ENCODE measurements at regions not wholly inside any gene's neighbourhood (a gene's known extent, or its start where the extent isn't known, plus 50 kb on each side); places are given as distances from the start of the nearest gene placed in this dataset.
"Not testable (repeated sequence)": the region's sequence is repeated elsewhere in the genome, so short reads cannot be mapped to it uniquely, and the experiment has no call there.

- DNase-seq (ENCODE audit: insufficient read length, low spot score) (no peak), FAIRE-seq (no peak)
- TF ChIP-seq POLR2A (IDR thresholded peaks at IDR 0.05; ENCODE audit: low read depth, low read length) = no peak
Measured at GRCh38 chr13:111005808-111006505, 91.1 kb upstream of the ANKRD10 start.

GRCh38 chr13:111005364-111005763 is 90.5 kb upstream of the ANKRD10 start:
- FAIRE-seq (peak; percentile 87), DNase-seq (ENCODE audit: insufficient read length, low spot score) (peak; percentile 43)
- TF ChIP-seq POLR2A (IDR thresholded peaks at IDR 0.05; ENCODE audit: low read depth, low read length) = no peak

- FAIRE-seq = no peak
- no peak for DNase-seq (ENCODE audit: insufficient read length, low spot score)
- TF ChIP-seq POLR2A (IDR thresholded peaks at IDR 0.05; ENCODE audit: low read depth, low read length) = no peak
Measured at GRCh38 chr13:111004444-111004843, 89.6 kb upstream of the ANKRD10 start.

GRCh38 chr13:111001636-111002035 is 86.8 kb upstream of the ANKRD10 start:
- FAIRE-seq (no peak), DNase-seq (ENCODE audit: insufficient read length, low spot score) (no peak)
- TF ChIP-seq POLR2A (IDR thresholded peaks at IDR 0.05; ENCODE audit: low read depth, low read length) = no peak

- no peak for DNase-seq (ENCODE audit: insufficient read length, low spot score)
- TF ChIP-seq POLR2A (IDR thresholded peaks at IDR 0.05; ENCODE audit: low read depth, low read length) = no peak
- FAIRE-seq = no peak
Measured at GRCh38 chr13:110993788-110994187, 78.9 kb upstream of the ANKRD10 start.

- no peak for FAIRE-seq
- DNase-seq (ENCODE audit: insufficient read length, low spot score) = no peak
- TF ChIP-seq POLR2A (IDR thresholded peaks at IDR 0.05; ENCODE audit: low read depth, low read length) = no peak
Measured at GRCh38 chr13:110991991-110992508, 77.2 kb upstream of the ANKRD10 start.

GRCh38 chr13:110989331-110989730 is 74.5 kb upstream of the ANKRD10 start:
- TF ChIP-seq POLR2A (IDR thresholded peaks at IDR 0.05; ENCODE audit: low read depth, low read length) = no peak
- no peak for DNase-seq (ENCODE audit: insufficient read length, low spot score)
- no peak for FAIRE-seq

GRCh38 chr13:110985541-110985940 is 70.7 kb upstream of the ANKRD10 start:
- DNase-seq (ENCODE audit: insufficient read length, low spot score) = no peak
- no peak for FAIRE-seq
- no peak for TF ChIP-seq POLR2A (IDR thresholded peaks at IDR 0.05; ENCODE audit: low read depth, low read length)

- no peak for DNase-seq (ENCODE audit: insufficient read length, low spot score)
- TF ChIP-seq POLR2A (IDR thresholded peaks at IDR 0.05; ENCODE audit: low read depth, low read length) = no peak
- no peak for FAIRE-seq
Measured at GRCh38 chr13:110984798-110985197, 69.9 kb upstream of the ANKRD10 start.

- TF ChIP-seq POLR2A (IDR thresholded peaks at IDR 0.05; ENCODE audit: low read depth, low read length) = no peak
- no peak for FAIRE-seq
- no peak for DNase-seq (ENCODE audit: insufficient read length, low spot score)
Measured at GRCh38 chr13:110984381-110984780, 69.5 kb upstream of the ANKRD10 start.

GRCh38 chr13:110983241-110983640 is 68.4 kb upstream of the ANKRD10 start:
- TF ChIP-seq POLR2A (IDR thresholded peaks at IDR 0.05; ENCODE audit: low read depth, low read length) = no peak
- FAIRE-seq (no peak), DNase-seq (ENCODE audit: insufficient read length, low spot score) (no peak)

- TF ChIP-seq POLR2A (IDR thresholded peaks at IDR 0.05; ENCODE audit: low read depth, low read length) = no peak
- DNase-seq (ENCODE audit: insufficient read length, low spot score) (no peak), FAIRE-seq (no peak)
Measured at GRCh38 chr13:110981379-110981778, 66.5 kb upstream of the ANKRD10 start.

- no peak for TF ChIP-seq POLR2A (IDR thresholded peaks at IDR 0.05; ENCODE audit: low read depth, low read length)
- DNase-seq (ENCODE audit: insufficient read length, low spot score) (no peak), FAIRE-seq (no peak)
Measured at GRCh38 chr13:110980921-110981320, 66.1 kb upstream of the ANKRD10 start.

GRCh38 chr13:110979149-110979548 is 64.3 kb upstream of the ANKRD10 start:
- not testable (repeated sequence) for FAIRE-seq

GRCh38 chr13:110978390-110978789 is 63.5 kb upstream of the ANKRD10 start:
- DNase-seq (ENCODE audit: insufficient read length, low spot score) = no peak
- no peak for TF ChIP-seq POLR2A (IDR thresholded peaks at IDR 0.05; ENCODE audit: low read depth, low read length)
- FAIRE-seq = peak; percentile 75

More at GRCh38 chr13:110979149-110979548, 64.3 kb upstream of the ANKRD10 start:
- DNase-seq (ENCODE audit: insufficient read length, low spot score) = not testable (repeated sequence)
